ENCODE measurements at regions not wholly inside any gene's neighbourhood (a gene's known extent, or its start where the extent isn't known, plus 50 kb on each side); places are given as distances from the start of the nearest gene placed in this dataset.

- DNase-seq: no peak
These were observed 396.1 kb downstream of the MAN2A1 start for GRCh38 chr5:110085826-110086225.

DNA sequence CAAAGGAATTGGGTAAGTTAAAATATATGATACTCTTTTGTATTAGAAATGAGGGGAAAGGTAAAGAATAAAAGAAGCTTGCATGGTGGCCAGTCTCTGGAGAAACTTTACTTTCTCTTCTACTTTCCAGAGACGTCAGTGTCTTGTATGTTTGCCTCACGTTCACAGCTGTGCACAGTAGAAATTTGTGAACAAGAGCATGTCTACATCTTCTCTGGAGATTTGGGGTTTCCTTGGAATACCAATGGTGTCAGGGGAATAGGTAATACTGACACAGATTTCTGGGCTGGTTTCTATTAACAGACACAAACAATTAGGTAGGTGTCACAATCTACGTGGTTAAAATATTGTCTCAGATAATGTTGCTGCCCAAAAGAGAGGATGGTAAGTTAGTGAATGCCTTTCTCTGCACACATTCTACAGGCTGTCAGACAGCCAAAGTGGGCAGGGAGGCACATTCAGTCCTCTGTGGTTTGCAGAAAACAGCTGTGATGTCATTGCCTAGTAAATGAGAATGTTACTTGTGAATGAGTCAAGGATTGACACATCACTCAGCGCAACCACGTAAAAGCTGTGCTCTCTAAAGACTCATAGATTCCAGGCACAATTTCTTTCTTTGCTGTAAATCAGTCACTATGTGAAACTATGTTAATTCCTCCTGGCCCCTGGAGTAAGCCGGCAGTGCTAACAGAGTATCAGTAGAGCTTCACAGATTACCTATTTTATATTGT is 397.1 kb downstream of the MAN2A1 start:
- DNase-seq: no peak

- DNase-seq: no peak
These were observed 398.1 kb downstream of the MAN2A1 start for GRCh38 chr5:110087829-110088228.

- no peak for DNase-seq
These were observed 399.1 kb downstream of the MAN2A1 start for GRCh38 chr5:110088676-110089436.

GRCh38 chr5:110092955-110093785 is 403.4 kb downstream of the MAN2A1 start:
- DNase-seq: no peak

- DNase-seq: no peak
These were observed 404.4 kb downstream of the MAN2A1 start for GRCh38 chr5:110094109-110094508.

DNA sequence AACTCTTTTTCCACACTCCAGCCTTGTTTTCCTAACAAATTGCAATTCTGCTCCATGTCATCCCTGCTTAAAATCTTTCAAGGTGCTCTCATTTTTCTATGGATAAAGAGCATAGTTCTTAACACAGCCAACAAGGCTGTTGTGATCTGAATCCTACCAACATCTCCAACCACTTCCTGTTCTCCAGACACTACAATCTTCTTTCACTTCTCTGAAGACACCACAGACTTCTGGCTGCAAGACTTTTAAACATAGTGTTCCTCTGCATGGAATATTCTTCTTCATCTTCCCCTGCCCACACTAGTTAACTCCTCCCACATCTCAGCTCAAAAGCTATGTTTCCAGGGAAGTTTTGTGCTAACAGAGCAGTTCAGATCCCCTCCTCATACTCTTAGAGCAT is 404.8 kb downstream of the MAN2A1 start:
- no peak for DNase-seq

DNA sequence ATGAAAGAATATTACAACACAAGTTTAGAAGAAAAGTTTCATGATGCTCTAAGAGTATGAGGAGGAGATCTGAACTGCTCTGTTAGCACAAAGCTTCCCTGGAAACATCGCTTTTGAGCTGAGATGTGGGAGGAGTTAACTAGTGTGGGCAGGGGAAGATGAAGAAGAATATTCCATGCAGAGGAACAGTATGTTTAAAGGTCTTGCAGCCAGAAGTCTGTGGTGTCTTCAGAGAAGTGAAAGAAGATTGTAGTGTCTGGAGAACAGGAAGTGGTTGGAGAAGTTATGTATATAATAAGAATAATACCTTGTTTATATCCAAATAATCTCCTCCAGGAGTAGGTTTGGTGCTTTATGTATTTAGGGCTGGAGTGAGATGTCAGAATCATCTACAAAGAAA is 406.7 kb downstream of the MAN2A1 start:
- DNase-seq: no peak

DNA sequence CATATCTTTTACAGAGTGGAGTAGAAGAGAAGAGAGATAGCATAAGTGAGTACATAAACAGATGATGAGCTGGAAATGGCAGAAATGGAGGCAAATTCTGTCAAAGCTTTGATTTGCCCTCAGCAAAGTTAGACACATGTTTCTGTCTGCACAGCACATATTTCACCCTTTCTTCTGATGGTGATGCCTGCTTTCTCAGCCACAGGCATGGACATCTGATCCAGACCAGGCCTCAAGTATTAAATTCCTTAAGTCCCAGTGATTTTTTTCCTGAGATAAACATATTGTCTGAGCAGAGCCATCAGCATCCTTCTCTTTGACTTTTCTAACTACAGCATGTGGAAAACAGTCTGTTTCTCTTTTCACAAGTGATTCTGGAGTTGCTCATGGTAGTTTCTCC is 409.8 kb downstream of the MAN2A1 start:
- no peak for DNase-seq

GRCh38 chr5:110103081-110103480 is 413.4 kb downstream of the MAN2A1 start:
- no peak for DNase-seq

- no peak for DNase-seq
These were observed 414.5 kb downstream of the MAN2A1 start for GRCh38 chr5:110104060-110104725.

GRCh38 chr5:110104726-110105669 is 415.3 kb downstream of the MAN2A1 start:
- DNase-seq: no peak

DNA sequence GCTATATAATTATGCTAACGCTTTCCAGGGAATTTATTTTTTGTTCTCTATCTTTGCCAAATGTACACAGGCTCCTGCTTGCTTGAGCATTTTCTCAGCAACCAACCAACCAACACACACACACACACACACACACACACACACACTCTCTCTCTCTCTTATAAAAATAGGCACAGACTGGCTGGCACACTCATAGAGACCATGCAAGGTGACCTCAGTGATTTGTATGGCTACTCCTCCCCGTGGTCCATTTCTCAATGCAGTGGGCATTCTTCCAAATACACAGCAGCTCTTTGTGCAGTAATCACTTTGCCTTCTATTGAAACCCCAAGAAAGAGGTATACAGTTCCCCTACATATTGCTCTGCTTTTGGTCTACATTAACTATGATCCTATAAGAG is 416.0 kb downstream of the MAN2A1 start:
- no peak for DNase-seq

DNA sequence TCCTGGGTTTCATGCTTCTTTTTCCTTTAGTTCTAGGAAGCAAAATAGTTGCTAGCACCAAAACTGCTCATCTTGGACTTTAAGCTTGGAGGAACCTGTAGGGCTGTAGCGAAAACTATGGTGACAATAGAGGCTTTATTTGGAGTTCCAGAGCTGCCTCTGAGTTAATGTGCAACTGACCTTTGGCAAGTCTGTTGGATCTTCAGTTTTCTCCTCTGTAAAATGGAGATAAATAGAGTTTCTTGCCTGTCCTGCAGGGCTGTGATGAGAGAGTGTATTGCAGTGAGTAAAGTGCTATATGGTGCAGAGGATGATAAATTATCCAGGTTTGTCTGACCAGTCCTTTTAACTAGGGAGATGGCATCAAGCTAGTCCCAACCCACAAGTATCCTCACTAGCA is 417.0 kb downstream of the MAN2A1 start:
- DNase-seq: no peak

DNA sequence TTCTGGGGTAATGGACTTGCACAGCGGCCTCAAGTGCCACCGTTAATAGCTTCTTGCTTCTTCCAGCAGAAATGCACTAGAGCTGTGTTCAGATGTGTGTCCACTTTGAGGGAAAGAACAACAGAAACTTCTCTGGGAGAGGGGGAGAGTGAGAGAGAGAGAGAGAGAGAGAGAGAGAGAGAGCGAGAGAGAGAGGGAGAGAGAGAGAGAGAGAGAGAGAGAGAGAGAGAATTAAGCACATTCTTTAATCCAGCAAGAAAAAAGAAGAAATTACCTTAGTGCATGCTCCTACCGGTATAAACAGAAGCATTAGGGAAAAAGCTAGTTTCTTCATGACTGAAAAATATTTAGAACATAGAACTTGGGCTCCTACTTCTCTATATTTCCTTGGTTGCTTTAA is 418.8 kb downstream of the MAN2A1 start:
- no peak for DNase-seq

GRCh38 chr5:110109667-110110066 is 419.9 kb downstream of the MAN2A1 start:
- DNase-seq: no peak

DNA sequence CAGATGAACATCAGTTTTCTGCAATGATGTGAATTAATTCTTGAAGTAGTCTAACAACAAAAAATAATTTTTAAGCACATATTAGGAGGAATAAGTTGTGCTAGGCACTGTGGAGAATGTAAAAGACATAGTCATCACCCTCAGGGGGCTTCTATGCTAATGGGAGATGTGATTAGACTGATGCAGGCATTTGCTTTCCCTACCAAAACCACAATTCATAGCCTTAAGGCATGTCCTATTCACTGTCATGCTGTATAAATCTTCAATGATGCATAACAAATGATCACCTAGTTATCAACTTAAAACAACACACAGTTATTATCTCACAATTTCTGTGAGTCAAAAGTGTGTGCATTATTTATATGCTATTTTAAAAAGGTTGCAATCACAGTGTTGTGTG is 422.6 kb downstream of the MAN2A1 start:
- DNase-seq: no peak

DNA sequence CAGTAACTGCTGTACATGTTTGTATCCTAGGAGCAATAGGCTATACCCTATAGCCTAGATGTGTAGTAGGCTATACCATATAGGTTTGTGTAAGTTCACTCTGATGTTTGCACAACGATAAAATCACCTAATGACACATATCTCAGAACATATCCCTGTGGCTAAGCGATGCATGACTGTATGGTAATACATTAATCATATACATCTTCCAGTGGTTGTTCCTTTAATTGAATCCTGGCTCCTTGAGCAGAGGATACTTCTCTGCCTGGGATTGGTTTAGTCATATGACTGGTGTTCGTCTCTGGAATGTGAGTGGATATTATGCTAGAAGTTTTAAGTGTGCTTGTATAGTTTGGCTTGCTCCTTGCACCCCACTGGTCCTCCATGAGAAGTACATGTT is 425.8 kb downstream of the MAN2A1 start:
- no peak for DNase-seq

DNA sequence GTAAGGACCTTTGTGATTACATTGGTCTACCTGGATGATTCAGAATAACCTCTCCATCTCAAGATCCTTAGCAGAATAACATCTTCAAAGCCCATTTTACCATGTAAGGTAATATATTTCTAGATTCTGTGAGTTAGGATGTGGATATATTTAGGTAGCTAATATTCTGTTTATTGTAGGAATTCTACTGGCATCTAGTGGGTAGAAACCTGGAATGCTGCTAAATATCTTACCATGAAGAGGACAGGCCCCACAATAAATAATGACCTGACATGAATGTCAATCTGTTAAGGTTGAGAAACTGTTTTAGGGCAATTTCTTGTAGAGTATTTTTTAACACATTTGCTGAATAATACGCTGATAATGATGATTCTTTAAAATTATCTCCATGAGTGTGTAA is 426.8 kb downstream of the MAN2A1 start:
- no peak for DNase-seq

GRCh38 chr5:110134963-110135935 is 445.5 kb downstream of the MAN2A1 start:
- DNase-seq: no peak

DNA sequence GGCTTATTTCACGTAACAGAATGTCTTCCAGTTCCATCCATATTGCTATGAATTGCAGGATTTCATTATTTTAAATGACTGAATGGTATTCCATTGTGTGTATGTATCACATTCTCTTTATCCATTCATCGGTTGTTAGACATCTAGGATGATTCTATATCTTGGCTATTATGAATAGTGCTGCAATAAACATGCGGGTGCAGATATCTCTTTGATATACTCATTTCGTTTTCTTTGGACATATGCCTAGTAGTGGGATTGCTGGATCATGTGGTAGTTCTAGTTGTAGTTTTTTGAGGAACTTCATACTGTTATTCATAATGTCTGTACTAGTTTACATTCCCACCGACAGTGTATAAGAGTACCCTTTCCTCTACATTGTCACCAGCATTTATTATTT is 460.5 kb downstream of the MAN2A1 start:
- DNase-seq: no peak

All from hippocampal formation (tissue), 2 donors.